GM18511 (cell line): ENCODE measurements at regions not wholly inside any gene's neighbourhood (a gene's known extent, or its start where the extent isn't known, plus 50 kb on each side); places are given as distances from the start of the nearest gene placed in this dataset.
"Not testable (repeated sequence)": the region's sequence is repeated elsewhere in the genome, so short reads cannot be mapped to it uniquely, and the experiment has no call there.

ENCODE experiments used
- ATAC-seq: cut with Tn5 transposase; IDR thresholded peaks from one replicate; pipeline ENCODE4 v1.9.1; 2021; ENCODE audit warnings: mild to moderate bottlenecking, moderate library complexity; ENCODE audit not compliant: unreplicated experiment

- no peak for ATAC-seq
Measured at GRCh38 chr12:75631831-75632230, 120.4 kb upstream of the KRR1 start.

- ATAC-seq = no peak
Measured at GRCh38 chr12:75630091-75630490, 118.7 kb upstream of the KRR1 start.

DNA sequence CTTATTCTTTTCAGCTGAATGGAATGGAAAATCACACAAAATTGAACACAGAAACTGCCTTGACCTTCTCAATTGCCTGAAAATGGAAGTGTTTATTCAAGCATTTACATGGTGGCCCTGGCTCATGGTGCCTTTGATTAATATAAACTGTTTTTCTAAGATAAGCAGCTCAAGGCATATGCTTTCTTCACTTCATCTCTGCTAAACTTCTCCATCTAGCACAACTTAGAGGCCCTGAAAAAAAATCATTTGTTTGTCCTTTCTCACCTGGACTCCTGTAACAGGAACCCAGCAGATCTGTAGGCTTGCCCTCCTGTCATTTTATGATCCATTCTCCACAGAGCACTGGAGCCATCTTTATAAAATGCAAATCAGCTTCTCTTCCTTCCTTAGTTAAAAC is 117.5 kb upstream of the KRR1 start:
- no peak for ATAC-seq

DNA sequence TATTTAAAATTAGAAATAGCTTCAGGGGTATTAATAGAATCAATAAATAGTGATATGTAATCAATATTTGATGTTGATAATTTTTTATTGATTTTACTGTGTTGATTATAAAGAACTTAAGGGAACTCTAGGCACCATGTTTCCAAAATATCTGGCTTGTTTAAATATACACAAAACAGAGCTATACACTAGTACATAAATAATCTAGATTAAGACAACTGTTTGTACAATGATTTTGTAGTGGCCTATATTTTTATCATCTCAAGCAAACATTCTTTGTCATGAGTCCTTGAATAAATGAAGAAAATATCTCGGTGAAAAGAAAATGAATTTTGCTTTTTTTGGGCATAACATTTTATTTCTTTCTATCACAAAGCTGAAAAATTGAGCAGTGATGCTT is 117.1 kb upstream of the KRR1 start:
- ATAC-seq = no peak

DNA sequence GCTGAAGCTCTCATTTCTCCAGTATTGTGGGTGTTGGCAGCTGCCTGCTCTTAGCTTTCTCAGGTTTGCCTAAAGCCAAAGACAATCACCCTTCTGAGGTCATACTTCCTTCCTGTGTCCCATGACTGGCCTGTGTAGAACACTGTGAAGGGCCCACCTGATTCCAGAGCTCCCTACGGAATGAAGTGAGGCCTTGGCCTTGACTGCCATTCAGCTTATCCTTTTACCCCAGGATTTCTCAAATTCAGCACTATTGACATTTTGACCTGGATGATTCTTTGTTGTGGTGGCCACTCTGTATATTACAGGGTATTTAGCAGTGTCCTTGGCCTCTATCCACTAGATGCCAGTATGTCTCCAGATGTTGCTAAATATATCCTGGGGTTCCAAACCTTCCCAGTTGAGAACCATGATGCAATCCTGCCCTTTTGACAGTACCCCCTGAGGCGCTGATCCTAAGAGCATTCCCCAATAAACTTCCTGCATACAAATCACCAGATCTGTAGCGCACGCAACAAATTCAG is 112.3 kb upstream of the KRR1 start:
- ATAC-seq = no peak

DNA sequence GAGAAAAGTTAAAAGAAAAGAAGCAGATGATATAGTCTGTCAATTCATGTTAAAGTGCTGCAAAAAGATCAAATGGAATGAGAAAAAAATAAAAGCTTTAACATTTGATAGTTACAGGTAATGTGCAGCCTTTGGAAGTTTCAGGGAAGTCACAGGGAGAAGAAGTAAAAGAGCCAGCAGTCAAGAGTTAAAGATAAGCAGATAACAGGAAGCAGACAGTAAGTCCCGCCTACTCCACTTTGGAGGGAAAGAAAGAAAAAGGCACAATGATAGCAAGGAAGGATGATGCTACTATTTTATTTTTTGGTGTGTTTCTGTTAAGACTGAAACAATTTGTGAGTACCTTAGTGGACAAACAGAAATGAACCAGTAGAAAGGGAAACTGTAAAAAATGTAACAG is 111.1 kb upstream of the KRR1 start:
- no peak for ATAC-seq

DNA sequence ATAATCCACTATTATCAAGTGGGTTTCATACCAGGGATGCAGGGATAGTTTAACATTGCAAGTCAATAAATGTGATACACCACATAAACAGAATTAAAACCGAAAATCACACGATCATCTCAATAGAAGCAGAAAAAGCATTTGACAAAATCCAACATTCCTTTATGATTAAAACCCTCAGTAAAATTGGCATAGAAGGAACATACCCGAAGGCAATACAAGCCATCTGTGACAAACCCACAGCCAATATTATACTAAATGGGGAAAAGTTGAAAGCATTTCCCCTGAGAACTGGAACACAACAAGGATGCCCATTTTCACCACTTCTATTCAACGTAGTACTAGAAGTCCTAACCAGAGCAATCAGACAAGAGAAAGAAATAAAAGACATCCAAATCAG is 103.0 kb upstream of the KRR1 start:
- ATAC-seq = not testable (repeated sequence)

DNA sequence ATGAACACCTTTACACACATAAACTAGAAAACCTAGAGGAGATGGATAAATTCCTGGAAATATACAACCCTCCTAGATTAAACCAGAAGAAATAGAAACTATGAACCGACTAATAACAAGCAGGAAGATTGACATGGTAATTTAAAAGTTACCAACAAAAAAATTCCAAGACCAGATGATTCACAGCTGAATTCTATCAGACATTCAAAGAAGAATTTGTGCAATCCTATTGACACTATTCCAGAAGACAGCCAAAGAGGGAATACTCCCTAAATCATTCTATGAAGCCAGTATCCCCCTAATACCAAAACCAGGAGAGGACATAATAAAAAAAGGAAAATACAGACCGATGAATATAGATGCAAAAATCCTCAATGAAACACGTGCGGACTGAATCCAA is 102.6 kb upstream of the KRR1 start:
- ATAC-seq = no peak

DNA sequence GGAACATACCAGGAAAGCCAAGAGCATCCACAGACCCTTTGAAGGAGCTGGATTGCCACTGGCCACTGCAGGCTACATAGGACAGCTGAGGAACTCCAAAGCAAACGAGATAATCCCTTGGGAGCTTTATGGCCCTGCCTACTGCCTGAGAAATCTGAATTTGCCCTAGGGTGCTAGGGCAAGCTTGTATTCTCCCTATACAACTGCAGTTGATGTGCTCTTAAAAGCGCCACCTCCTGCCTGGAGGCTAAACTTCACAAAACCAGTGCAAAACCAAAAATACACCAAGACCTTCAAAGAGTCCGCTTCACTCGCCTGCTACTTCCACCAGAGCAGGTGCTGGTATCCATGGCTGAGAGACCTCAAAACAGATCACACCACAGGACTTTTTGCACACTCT is 99.6 kb upstream of the KRR1 start:
- ATAC-seq = no peak

DNA sequence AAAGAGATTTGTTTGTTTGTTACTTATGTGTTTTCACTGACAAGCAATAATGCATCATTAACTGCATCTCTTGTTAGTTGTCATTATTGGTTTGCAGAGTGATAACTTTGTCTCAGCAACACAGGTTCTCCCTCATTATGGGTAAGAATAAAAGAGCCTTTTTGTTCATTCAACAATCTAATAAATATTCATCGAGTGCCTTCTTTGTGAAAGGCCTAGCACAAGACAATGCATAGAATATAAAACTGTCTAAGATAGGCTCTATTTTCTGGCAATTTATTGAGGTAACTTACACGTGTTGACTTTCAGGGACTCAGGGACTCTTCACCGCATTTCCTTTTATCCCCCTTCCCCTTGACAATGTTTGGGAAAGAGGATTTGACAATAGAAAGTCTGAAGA is 95.5 kb upstream of the KRR1 start:
- no peak for ATAC-seq

DNA sequence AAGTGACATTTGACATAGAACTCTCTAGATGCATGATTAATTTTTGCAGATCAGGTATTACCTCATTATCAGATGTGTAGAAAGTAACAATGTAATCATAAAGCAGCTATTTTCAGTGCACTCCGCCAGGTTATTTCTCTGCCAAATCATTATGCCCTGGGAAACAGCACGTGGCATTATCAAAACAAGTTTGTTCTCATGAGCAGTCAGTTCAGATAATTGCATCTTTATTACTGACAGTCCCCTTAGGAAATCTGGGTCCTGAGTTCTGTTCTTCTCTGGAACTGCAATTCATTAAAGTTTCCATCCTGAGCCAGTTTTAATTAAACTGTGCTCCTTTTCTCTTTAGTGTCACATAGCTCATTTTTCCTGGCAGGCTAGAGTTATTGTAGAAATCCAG is 94.7 kb upstream of the KRR1 start:
- ATAC-seq = no peak

DNA sequence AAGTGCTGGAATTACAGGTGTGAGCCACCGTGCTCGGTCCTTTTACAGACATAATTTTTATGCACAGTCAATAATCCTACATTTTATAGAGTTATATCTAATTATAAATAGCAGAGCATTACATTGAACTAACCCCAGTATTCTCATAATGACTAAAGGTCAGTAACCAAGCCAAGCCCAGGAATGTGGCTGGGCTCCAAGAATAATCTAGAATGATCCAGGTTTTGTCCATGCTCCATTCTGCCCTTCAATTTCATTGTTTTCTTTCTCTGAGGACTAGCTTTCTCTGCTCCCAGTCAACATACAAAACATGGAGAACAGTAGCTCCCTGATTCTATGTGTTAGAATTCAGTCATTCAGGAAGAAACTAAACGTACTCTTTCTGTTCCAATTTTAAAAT is 92.1 kb upstream of the KRR1 start:
- ATAC-seq = no peak

DNA sequence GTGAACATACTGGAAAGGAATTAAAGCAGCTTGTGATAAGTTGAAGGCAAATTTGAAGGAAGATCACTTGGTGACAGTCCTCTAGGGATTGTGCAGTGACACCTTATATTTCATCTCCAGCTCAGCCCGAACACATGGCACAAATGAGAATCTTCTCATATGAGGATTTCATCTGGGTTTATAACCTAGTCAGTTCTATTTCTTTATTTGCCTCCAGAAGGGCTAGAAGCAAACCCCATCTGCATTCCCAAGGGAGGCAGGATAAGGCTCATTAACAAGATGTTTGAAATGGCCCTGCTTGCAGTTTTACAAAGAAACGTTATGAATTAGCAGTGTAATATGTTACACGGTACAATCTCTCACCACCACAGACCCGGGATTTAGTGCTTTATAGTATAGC is 90.7 kb upstream of the KRR1 start:
- no peak for ATAC-seq

GRCh38 chr12:75600146-75600545 is 88.7 kb upstream of the KRR1 start:
- no peak for ATAC-seq

DNA sequence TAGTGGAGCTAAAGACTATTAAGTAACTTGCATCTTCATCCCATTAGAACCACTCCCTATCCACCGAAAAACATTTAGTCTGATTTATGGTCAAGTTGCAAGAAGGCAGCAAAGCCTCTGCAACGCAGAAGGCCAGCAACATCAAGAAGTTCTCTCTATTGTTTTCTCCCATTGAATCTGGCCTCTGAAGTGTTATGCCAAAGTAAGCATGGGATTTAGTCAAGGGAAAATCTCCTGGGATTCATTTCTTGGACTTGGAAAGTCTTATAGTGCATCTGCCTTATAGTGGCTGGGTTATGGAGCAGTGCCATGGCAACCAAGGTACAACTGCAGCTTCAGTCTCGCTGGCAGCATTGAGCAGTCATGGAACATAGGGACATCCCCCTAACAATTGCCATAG is 87.7 kb upstream of the KRR1 start:
- ATAC-seq = no peak

DNA sequence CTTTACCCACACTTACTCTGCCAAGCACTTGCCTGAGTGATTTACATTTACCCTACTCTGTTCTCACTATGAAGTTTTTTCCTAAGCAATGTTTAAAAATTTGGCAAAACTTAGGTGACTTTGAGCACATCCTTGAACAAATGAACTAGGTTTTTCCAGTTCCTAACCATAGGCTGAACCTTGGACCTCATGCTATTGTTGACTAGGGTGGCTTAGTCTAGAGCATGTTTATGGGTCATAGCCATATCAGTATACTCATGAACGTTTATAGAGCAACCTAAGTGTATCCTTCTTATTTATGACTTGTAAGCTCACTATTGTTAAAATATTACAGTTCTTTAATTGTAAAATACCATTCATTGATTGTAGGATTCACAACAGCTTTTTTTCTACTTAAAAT is 85.0 kb upstream of the KRR1 start:
- ATAC-seq = no peak

DNA sequence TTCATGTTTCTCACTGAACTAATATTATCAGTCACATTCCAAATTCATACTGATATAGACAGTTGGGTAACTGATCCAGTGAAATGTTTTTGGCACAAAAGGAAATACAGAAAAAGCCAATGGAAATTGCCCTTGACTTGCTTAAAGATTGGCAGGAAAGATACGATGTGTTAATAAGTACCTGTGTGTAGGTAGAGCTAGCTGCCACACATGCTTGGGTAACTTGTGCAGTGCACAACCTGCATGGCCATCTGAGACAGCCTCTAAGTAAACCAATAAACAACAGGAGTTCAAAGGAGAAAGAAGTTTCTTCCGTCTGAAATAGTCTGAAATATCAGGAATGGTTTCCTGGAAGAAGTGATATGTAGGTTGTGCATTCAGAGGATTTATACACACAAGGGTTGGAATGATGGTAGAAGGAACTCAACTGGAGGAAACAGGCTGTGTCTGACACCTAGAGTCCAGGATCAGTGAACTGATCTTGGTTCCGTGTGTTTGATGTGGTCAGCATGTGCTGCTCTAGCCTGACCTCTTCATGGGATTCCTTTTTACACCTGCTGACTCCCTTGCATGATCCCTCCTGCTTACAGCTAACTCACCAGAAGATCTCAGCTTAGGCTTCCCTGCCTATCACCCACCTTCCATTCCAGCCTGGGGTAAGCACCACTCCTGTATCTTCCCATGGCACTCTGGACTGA is 81.4 kb upstream of the KRR1 start:
- ATAC-seq = no peak

- no peak for ATAC-seq
Measured at GRCh38 chr12:75592086-75592485, 80.7 kb upstream of the KRR1 start.

DNA sequence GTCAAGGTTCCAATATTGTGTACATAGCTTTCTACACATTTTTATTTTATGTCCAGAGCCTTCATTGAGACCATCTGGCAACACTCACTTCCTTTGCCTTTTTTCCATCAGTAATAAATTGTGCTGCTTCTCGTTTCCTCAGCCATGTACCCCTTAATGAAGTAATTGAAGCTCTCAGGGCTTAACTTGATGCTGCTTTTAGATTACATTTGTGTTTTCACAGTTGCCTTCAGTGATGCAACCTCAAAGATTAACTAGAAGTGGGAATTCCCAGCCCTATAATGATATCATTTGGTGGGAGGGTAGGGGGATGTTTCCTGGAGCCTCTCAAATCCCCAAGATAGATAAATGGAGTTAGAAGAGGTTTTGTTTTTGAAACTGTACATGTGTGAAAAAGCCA is 80.2 kb upstream of the KRR1 start:
- ATAC-seq = no peak

DNA sequence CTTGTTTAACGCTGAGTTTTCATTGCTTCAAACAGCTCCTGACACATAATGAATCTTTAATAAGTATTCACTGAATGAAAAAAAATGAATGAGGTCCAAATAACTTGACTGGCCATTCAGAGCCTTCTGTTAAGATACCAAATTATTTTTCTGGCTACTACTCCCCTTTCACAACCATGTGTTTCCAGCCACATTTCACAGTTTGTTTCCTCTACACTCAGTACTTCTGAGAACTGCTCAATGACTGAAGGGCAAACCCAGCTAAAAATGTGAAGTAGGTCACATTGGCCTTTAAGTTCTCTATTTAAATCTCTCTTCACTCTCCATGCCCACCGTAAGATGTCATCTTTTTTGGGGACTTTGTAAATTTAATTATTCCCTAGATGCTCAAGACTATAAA is 78.4 kb upstream of the KRR1 start:
- ATAC-seq = no peak

- no peak for ATAC-seq
Measured at GRCh38 chr12:75587340-75588106, 76.1 kb upstream of the KRR1 start.

DNA sequence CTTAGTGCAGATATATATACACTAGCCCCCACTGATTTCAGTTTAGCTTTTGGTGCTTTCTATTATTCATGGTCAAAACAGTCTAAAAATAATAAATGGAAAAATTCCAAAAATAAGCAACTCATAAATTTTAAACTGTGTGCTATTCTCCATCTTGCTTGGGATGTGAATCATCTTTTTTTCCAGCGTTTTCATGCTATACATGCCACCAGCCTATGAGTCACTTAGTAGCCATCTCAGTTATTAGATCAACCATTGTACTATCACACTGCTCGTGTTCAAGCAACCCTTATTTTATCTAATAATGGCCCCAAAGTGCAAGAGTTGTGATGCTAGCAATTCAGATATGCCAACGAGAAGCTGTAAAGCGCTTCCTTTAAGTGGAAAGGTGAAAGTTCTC is 73.9 kb upstream of the KRR1 start:
- no peak for ATAC-seq

DNA sequence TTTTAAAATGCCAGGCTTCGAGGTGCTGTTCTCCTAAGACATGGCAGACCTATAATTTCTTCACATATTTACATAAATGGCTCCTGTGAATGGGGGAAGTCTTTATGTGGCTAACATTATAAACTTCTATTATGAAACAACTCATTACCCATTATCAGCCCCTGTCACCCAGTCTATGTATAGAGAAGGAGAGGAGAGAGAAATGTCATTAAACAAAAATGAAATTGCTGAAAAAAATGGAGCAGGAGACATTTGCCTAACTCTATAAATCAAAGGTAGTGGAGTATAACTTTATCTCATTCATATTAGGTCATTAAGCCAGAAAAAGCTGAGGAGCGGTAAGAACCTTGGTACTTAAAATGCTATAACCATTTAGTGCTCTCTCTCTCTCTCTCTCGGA is 71.9 kb upstream of the KRR1 start:
- no peak for ATAC-seq
